Pons (tissue), 1 donor: ENCODE measurements at regions not wholly inside any gene's neighbourhood (a gene's known extent, or its start where the extent isn't known, plus 50 kb on each side); places are given as distances from the start of the nearest gene placed in this dataset.
"Not testable (repeated sequence)": the region's sequence is repeated elsewhere in the genome, so short reads cannot be mapped to it uniquely, and the experiment has no call there.

ENCODE experiments used
- DNase-seq: peaks from one replicate; pipeline ENCODE4 v3.0.0-alpha.2; 2016; ENCODE audit warnings: low spot score

- no peak for DNase-seq
Measured at GRCh38 chr3:194189243-194189791, 53.4 kb downstream of the HES1 start.

GRCh38 chr3:194191850-194192249 lies 55.9 kb downstream of the HES1 start:
- DNase-seq: not testable (repeated sequence)

GRCh38 chr3:194194051-194194756 lies 58.3 kb downstream of the HES1 start:
- DNase-seq: no peak

GRCh38 chr3:194194757-194195085 lies 58.8 kb downstream of the HES1 start:
- no peak for DNase-seq

- no peak for DNase-seq
Measured at GRCh38 chr3:194195611-194196010, 59.7 kb downstream of the HES1 start.

- no peak for DNase-seq
Measured at GRCh38 chr3:194196876-194197275, 60.9 kb downstream of the HES1 start.

- no peak for DNase-seq
Measured at GRCh38 chr3:194197396-194197960, 61.5 kb downstream of the HES1 start.

GRCh38 chr3:194197981-194198695 lies 62.2 kb downstream of the HES1 start:
- DNase-seq: no peak

GRCh38 chr3:194198938-194199337 lies 63.0 kb downstream of the HES1 start:
- DNase-seq: no peak

GRCh38 chr3:194200422-194201081 lies 64.6 kb downstream of the HES1 start:
- DNase-seq: no peak

GRCh38 chr3:194201953-194202666 lies 66.2 kb downstream of the HES1 start:
- no peak for DNase-seq

- DNase-seq: no peak
Measured at GRCh38 chr3:194203482-194204041, 67.6 kb downstream of the HES1 start.

GRCh38 chr3:194204042-194204987 lies 68.4 kb downstream of the HES1 start:
- DNase-seq: no peak

- DNase-seq: no peak
Measured at GRCh38 chr3:194205675-194206133, 69.8 kb downstream of the HES1 start.

GRCh38 chr3:194206320-194206719 lies 70.4 kb downstream of the HES1 start:
- DNase-seq: no peak

- DNase-seq: no peak
Measured at GRCh38 chr3:194208709-194209108, 72.8 kb downstream of the HES1 start.

- DNase-seq: no peak
Measured at GRCh38 chr3:194212161-194212844, 76.4 kb downstream of the HES1 start.

GRCh38 chr3:194212845-194213331 lies 76.9 kb downstream of the HES1 start:
- DNase-seq: no peak

GRCh38 chr3:194215392-194215791 lies 79.4 kb downstream of the HES1 start:
- DNase-seq: no peak
